MM.1S (cell line): ENCODE measurements at regions not wholly inside any gene's neighbourhood (a gene's known extent, or its start where the extent isn't known, plus 50 kb on each side); places are given as distances from the start of the nearest gene placed in this dataset.
"Not testable (repeated sequence)": the region's sequence is repeated elsewhere in the genome, so short reads cannot be mapped to it uniquely, and the experiment has no call there.

ENCODE experiments used
- CTCF ChIP-seq: fragments of 300-600 bp; sonication (generic); IDR thresholded peaks from 2 replicates; pipeline ENCODE4 v1.5.1; 2016; ENCODE audit warnings: antibody characterized with exemption, low read length, mixed read lengths
- EZH2phosphoT487 ChIP-seq: fragments of 300-600 bp; sonication (generic); IDR thresholded peaks from 2 replicates; pipeline ENCODE4 v1.6.1; 2018; ENCODE audit warnings: antibody characterized with exemption, low read length

GRCh38 chr22:22056809-22057594 is 74.4 kb upstream of the TOP3B start:
- TF ChIP-seq CTCF, EZH2phosphoT487: not testable (repeated sequence)
